ENCODE measurements at regions not wholly inside any gene's neighbourhood (a gene's known extent, or its start where the extent isn't known, plus 50 kb on each side); places are given as distances from the start of the nearest gene placed in this dataset.

DNA sequence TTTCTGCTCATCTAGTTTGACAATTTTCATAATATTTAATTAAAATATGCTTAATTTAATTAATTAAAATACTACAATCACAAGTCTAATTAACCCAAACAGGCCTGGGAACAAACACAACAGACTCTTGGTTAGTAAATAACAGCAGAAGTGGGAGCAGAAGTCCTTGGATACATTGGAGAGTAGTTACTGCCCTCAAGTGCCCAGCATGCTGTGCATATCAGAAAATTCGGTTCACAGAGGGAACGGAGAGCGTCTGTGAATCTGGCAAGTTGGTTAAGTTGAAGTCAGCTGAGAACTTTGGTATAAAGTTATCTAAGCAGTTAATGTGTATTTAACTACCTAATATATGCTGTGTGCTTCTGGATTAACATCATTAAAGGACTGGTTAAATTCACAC, 87.0 kb upstream of the ATG10 start:
- intact Hi-C loops (cut with DNase I, micrococcal nuclease), result no loop called here
- Mint-ChIP-seq H3K4me1 (ENCODE audit: low read depth) (no peaks in the 10 kb centered on the region), H3K4me3 (no peak overlapping the region), H3K27ac (no peak overlapping the region), H3K9me3 (peaks cover 3% of the 10 kb centered on the region), H3K27me3 (no peaks in the 10 kb centered on the region), H3K36me3 (ENCODE audit: low read depth) (no peaks in the 10 kb centered on the region)
- Histone ChIP-seq H3K27ac (ENCODE audit: low read depth in 1 of 2, low read length in 2 of 2) (no peak overlapping the region), H3K36me3 (ENCODE audit: insufficient read depth, low read length) (no peaks in the 10 kb centered on the region), H3K9me3 (ENCODE audit: control insufficient read depth in 1 of 2, insufficient read depth in 1 of 2, low read length in 2 of 2) (no peaks in the 10 kb centered on the region), H3K4me1 (ENCODE audit: insufficient read depth, low read length) (no peaks in the 10 kb centered on the region), H3K4me3 (ENCODE audit: low read length) (no peak overlapping the region), H3K27me3 (ENCODE audit: control insufficient read depth in 1 of 2, insufficient read depth in 2 of 2, low read length in 2 of 2) (no peaks in the 10 kb centered on the region)
- no peak for ATAC-seq (ENCODE audit: poor library complexity)
- ChIA-PET CTCF (no interaction called here), POLR2A (no interaction called here)
- TF ChIP-seq, protein P1, sequence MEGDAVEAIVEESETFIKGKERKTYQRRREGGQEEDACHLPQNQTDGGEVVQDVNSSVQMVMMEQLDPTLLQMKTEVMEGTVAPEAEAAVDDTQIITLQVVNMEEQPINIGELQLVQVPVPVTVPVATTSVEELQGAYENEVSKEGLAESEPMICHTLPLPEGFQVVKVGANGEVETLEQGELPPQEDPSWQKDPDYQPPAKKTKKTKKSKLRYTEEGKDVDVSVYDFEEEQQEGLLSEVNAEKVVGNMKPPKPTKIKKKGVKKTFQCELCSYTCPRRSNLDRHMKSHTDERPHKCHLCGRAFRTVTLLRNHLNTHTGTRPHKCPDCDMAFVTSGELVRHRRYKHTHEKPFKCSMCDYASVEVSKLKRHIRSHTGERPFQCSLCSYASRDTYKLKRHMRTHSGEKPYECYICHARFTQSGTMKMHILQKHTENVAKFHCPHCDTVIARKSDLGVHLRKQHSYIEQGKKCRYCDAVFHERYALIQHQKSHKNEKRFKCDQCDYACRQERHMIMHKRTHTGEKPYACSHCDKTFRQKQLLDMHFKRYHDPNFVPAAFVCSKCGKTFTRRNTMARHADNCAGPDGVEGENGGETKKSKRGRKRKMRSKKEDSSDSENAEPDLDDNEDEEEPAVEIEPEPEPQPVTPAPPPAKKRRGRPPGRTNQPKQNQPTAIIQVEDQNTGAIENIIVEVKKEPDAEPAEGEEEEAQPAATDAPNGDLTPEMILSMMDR (IDR thresholded peaks at IDR 0.05), result no peak
- no peak for DNase-seq

DNA sequence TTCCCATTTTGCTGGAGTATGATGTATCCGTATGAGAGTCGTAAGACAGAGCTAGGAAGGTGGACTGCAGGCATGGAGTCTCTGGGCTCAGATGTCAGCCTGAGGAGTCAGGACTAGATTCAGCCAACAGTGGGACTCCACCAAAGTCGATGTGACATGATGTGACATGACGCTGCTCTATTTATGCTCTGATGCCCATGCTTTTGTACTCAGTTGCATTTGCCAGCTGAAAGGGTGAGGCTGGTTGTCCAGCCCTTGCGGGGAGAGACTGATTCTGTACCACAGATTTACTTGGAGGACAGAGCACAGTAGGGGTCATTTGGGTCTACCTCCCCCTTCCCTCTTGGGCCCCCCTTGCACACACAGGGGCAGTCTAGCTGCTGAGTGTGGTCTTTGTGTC, 88.5 kb upstream of the ATG10 start:
- H3K9me3 ChIP-seq (ENCODE audit: control insufficient read depth in 1 of 2, insufficient read depth in 1 of 2, low read length in 2 of 2), result no peaks in the 10 kb centered on the region
- no peak overlapping the region for H3K4me3 ChIP-seq (ENCODE audit: low read length)
- DNase-seq, result no peak
- Mint-ChIP-seq H3K27ac (no peak overlapping the region), H3K27me3 (no peaks in the 10 kb centered on the region), H3K9me3 (no peaks in the 10 kb centered on the region), H3K36me3 (ENCODE audit: low read depth) (no peaks in the 10 kb centered on the region), H3K4me3 (no peak overlapping the region), H3K4me1 (ENCODE audit: low read depth) (no peaks in the 10 kb centered on the region)
- ATAC-seq (ENCODE audit: poor library complexity), result no peak
- H3K36me3 ChIP-seq (ENCODE audit: insufficient read depth, low read length), result no peaks in the 10 kb centered on the region
- ChIA-PET POLR2A (no interaction called here), CTCF (no interaction called here)
- no peak overlapping the region for H3K27ac ChIP-seq (ENCODE audit: low read depth in 1 of 2, low read length in 2 of 2)
- TF ChIP-seq, protein P1 (IDR thresholded peaks at IDR 0.05), result no peak
- no peaks in the 10 kb centered on the region for H3K4me1 ChIP-seq (ENCODE audit: insufficient read depth, low read length)
- intact Hi-C loops (cut with DNase I, micrococcal nuclease), result no loop called here
- H3K27me3 ChIP-seq (ENCODE audit: control insufficient read depth in 1 of 2, insufficient read depth in 2 of 2, low read length in 2 of 2), result no peaks in the 10 kb centered on the region

DNA sequence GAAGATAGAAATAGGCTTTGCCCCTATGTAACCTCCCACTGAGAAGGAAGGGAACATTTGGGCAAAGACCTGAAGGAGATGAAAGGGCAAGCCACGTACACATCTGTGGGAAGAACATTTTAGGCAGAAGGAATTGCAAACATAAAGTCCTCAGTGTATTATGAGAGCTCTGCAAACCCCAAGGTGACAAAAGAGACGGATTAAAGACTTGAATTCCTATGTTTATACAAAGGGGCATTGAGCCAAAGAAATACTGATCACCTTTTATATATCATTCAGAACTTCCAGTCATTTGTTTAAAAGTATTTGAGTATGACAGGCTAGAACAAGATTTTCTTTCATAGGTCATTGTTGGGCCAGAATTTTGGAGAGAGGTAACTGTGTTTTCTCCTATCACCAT, 90.2 kb upstream of the ATG10 start:
- Histone ChIP-seq H3K4me1 (ENCODE audit: insufficient read depth, low read length) (no peaks in the 10 kb centered on the region), H3K4me3 (ENCODE audit: low read length) (no peak overlapping the region), H3K36me3 (ENCODE audit: insufficient read depth, low read length) (no peaks in the 10 kb centered on the region), H3K9me3 (ENCODE audit: control insufficient read depth in 1 of 2, insufficient read depth in 1 of 2, low read length in 2 of 2) (no peaks in the 10 kb centered on the region), H3K27ac (ENCODE audit: low read depth in 1 of 2, low read length in 2 of 2) (no peak overlapping the region), H3K27me3 (ENCODE audit: control insufficient read depth in 1 of 2, insufficient read depth in 2 of 2, low read length in 2 of 2) (no peaks in the 10 kb centered on the region)
- ChIA-PET POLR2A (no interaction called here), CTCF (no interaction called here)
- intact Hi-C loops (cut with DNase I, micrococcal nuclease), result no loop called here
- H3K9me3 Mint-ChIP-seq, result no peaks in the 10 kb centered on the region
- H3K27me3 Mint-ChIP-seq, result no peaks in the 10 kb centered on the region
- DNase-seq, result no peak
- TF ChIP-seq, protein P1 (IDR thresholded peaks at IDR 0.05), result no peak
- H3K27ac Mint-ChIP-seq, result no peak overlapping the region
- no peaks in the 10 kb centered on the region for H3K36me3 Mint-ChIP-seq (ENCODE audit: low read depth)
- H3K4me3 Mint-ChIP-seq, result no peak overlapping the region
- ATAC-seq (ENCODE audit: poor library complexity), result no peak
- no peaks in the 10 kb centered on the region for H3K4me1 Mint-ChIP-seq (ENCODE audit: low read depth)

Measured in CD4-positive, alpha-beta T cell (primary cell).